ENCODE measurements at regions not wholly inside any gene's neighbourhood (a gene's known extent, or its start where the extent isn't known, plus 50 kb on each side); places are given as distances from the start of the nearest gene placed in this dataset.
A peak's percentile ranks its signal among the peaks of the same experiment; 100 is the strongest.
"Not testable (repeated sequence)": the region's sequence is repeated elsewhere in the genome, so short reads cannot be mapped to it uniquely, and the experiment has no call there.

DNA sequence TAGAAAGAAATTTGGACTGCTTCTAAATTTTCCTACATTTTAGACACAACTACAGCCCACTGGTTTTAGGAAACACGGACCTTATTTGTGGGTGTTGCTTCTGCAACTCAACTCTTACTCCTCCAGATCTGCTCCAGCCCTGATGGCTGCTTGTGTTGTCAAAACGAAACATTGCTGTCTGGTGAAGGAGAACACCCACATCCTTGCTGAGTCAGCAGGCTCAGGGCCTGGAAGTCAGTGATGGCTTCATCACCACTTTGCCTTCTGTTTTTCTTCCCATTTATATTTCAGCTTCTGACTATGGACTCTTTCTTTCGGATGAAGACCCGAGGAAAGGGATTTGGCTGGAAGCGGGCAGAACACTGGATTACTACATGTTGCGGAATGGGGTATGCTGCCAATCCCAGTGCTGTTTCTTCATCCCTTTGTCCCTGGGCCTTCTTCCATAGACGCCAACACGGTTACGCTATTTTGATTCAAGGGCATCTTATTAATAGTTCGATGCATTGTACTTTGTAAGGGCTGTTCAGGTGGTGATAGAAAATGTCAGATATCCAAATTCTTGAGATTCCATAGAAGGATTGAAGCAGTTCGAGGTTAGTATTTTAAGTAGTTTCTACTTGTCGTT lies 392.6 kb upstream of the TPM1 start:
- peak; percentile 57 for DNase-seq
- intact Hi-C loops (cut with DNase I), result loop anchor here (5.0 to 10.0 kb wide), 3 partner anchors 95 to 258 kb away; partner anchors contain the start of gene TLN2 (in 1 of the 2)
- peak; percentile 50 to 79 for ATAC-seq

DNA sequence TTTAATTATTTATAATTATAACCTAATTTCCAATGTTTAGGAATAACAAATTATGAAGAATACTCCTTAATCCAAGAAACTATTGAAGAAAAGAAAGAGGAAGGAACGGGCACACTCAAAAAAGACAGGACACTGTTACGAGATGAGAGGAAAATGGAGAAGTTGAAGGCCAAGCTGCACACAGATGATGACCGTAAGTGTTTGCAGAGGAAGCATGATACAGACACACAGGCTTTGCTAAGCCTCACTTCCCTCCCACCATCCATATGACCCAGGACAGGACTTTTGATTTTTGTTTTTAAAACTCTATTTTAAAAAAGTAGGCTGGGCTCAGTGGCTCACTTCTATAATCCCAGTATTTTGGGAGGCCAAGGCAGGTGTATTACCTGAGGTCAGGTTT lies 389.4 kb upstream of the TPM1 start:
- no peak for DNase-seq

DNA sequence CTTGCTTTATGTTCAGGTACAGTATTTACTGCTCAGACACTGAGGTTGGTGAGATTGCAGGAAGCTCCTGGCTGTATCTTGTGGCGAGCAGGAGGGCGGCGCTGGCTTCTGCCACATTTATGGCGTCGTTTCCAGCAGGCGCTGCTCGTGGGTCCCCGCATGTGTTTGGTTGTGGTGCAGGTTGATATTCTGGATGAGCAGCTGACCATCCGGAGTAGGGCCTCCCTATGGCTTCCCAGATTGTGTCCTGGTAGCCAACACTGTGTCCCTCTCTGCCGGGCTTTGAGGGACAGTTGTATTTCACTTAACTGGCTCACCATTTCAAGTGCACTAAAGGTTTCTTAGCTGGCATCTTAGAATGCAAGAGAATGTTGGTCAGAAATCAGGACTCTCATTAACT lies 386.5 kb upstream of the TPM1 start:
- intact Hi-C loops (cut with DNase I), result no loop called here
- DNase-seq, result no peak
- ATAC-seq, result no peak

More for the DNA sequence above, 389.4 kb upstream of the TPM1 start:
- intact Hi-C loops (cut with DNase I), result no loop called here
- peak in 1 of 2 donors; percentile 65 for ATAC-seq

DNA sequence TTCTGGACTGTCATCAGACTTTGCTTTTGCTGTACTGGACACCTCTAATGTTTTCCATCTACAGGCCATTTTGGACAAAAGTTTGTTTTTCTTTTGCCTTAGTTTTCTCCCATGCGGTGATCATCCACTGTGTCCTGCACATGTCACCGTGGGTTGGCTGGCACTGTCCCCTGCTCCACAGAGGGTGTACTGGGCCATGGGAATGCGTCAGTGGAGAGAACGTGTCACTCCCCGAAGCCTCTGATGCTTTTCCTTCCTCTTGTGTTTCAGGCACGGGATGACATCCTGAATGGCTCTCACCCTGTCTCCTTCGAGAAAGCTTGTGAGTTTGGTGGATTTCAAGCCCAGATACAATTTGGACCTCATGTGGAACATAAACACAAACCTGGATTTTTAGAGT lies 385.0 kb upstream of the TPM1 start:
- peak; percentile 44 to 77 for ATAC-seq
- DNase-seq; intact Hi-C loops (cut with DNase I): not testable (repeated sequence)

DNA sequence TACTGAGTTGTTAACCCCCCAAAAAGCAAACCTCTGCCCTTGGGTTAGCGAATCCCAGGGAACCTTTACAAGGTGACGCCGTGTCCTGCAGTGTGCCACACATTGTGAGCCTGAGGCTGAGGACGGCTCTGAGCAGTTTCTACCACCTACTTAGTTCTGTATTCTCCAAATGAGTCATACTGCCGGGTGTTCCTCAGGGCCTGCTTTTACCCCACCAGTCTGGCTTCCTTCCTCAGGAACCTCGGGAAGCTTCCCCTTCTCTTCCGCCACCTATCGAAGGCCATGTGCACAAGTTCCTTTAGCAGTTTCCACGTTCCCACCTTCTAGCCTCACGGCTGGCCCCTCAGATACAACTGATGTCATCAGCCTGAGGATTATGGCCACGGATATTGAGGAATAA lies 384.0 kb upstream of the TPM1 start:
- intact Hi-C loops (cut with DNase I), result no loop called here
- ATAC-seq (peak; percentile 57 to 91), DNase-seq (no peak)

DNA sequence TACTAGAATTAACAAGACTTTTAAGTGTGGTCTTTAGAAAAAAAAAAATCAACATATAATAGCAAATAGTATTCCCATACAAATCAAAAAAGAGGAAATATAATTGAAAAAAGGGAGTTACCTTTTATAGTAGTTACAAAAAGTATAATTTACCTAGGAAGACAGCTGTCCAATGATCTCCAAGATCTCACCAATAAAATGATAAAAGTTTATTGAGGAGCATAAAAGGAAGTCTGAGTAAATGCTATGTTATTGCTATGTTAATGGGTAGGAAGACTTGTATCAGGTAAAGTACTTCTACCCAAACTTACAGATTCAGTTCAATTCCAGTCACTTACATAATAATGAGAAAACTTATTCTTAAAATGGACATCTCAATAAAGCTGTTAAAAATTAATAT lies 379.0 kb upstream of the TPM1 start:
- DNase-seq (no peak), ATAC-seq (no peak)
- intact Hi-C loops (cut with DNase I), result no loop called here

DNA sequence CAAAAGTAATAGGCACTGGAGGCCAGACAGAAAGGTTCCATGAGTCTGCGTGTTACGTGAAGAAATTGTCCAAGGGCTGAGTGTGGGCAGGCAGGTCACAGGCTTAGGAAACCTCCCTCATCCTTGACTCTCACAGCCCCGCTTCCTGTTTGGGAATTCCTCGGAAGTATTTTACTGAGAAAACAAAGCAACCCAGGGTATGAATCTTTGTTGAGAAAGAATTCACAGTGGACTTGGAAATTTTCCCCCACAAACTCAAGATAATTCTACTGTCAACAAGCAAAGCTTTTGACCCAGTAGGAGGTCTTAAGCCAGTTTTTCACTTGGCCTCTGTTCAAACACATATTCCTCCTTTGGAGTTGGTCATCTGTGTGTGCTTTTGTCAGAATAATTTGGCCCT lies 377.1 kb upstream of the TPM1 start:
- ATAC-seq, result peak in 1 of 2 donors; percentile 44
- intact Hi-C loops (cut with DNase I), result no loop called here
- no peak for DNase-seq

DNA sequence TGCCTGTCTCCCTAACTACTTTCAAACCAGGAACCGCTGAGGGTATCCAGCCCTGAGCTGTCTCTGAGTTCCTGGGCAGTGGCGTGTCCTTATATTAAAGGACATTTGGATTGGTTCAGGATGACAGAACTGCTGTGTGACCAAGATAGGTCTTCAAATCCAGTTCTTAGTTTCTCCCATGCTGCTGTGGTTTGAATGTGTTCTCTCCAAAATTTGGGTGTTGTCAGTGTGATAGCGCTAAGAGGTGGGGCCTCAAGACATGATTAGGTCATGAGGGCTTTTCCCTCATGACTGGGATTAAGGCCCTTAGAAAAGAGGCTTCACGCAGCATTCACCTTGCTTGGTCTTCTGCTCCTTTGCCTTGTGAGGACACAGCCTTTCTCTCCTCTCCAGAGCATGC lies 376.5 kb upstream of the TPM1 start:
- ATAC-seq (no peak), DNase-seq (no peak)
- intact Hi-C loops (cut with DNase I), result no loop called here

DNA sequence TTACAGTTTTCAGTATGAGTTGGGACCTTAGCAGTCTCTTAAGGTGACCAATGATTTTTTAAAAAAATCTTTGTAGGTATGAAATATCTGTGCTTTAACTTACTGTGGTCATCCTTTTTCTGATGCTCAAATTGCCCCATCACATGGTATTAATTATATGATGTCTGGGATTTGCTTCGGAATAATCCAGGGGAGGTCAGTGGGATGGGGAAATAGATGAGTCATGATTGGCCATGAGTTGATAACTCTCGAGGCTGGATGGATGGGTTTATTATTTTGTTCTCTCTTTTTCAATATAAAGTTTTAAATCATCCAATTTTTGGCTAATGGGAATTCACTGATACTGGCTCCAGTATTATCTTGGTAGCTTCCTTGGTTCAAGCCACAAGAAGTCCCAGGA lies 370.3 kb upstream of the TPM1 start:
- no peak for DNase-seq
- intact Hi-C loops (cut with DNase I), result loop anchor here in 1 of 2 donors (10.0 kb wide), 1 partner anchor 53 kb away; no protein-coding TSS in a partner anchor
- no peak for ATAC-seq

DNA sequence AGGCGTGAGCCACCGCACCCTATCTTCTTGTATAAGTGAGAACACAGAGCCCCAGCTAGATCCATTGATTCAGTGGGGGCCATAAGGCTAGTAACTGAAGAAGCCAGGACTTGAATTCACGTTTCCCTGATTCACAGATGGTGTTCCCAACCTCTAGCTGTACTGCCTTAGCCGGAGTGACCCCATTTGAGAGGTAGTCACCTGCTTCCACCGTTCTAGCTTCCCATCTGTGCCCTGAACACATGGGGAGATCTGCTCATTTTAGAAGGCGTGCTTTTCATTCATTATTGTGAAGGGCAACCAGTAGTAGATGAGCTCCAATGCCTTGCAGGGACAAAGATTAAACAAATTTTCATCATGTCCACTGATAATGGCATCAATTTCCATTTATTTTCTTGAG lies 365.7 kb upstream of the TPM1 start:
- no peak for DNase-seq
- intact Hi-C loops (cut with DNase I), result loop anchor here in 1 of 2 donors (10.0 kb wide), 1 partner anchor 48 kb away; no protein-coding TSS in a partner anchor
- ATAC-seq, result no peak

DNA sequence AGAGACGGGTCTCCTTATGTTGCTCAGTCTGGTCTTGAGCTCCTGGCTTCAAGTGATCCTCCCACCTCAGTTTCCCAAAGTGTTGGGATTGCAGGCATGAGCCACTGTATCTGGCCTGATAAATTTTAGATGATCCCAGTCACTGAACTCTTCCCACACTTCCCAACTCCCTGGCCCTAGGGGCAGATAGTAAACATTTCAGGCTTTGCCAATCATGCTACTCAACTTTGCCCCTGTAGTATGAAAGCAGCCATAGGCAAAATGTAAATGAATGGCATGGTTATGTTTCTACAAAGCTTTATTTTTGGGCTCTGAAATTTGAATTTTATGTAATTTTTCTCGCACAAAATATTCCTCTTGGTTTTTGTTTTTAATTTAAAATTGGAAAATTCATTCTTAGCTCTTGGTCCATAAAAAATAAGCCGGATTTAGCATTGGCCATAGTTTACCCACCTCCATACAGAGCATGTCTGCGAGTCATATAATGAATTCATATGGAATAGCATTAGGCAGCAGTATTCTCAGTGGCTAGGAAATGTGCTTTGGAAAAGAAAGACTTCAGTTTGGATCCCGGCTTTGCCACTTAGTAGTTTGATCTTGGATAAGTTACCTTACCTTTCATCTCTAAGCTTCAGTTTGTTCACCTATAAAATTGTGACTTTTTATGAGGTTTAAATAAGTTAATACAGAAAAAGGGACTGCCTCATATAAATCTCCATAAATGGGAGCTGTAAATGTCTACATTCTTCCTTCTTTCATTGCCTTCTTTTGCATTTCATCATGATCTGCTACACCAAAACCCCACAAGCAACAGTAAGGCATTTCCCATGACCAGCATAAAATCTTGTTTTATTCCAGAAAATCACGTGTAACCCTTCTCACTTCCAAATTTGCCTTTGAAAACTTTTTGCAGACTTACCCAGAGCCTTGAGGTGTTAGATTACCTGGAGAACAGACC lies 360.3 kb upstream of the TPM1 start:
- intact Hi-C loops (cut with DNase I), result no loop called here
- DNase-seq, result no peak
- no peak for ATAC-seq

DNA sequence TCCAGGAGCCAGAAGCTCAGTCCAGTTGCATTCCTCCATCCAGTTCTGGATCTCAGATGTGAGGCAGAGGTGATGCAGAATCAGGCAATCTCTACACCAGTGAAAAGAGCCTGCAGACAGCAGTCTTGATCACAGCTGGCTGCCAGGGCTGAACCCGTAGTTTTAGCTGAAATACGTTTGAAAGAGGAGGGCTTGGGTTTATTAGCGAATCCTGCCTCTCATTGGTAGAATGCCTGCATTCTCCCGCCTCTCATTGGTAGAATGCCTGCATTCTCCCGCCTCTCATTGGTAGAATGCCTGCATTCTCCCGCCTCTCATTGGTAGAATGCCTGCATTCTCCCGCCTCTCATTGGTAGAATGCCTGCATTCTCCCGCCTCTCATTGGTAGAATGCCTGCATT lies 359.4 kb upstream of the TPM1 start:
- DNase-seq; ATAC-seq; intact Hi-C loops (cut with DNase I): not testable (repeated sequence)

DNA sequence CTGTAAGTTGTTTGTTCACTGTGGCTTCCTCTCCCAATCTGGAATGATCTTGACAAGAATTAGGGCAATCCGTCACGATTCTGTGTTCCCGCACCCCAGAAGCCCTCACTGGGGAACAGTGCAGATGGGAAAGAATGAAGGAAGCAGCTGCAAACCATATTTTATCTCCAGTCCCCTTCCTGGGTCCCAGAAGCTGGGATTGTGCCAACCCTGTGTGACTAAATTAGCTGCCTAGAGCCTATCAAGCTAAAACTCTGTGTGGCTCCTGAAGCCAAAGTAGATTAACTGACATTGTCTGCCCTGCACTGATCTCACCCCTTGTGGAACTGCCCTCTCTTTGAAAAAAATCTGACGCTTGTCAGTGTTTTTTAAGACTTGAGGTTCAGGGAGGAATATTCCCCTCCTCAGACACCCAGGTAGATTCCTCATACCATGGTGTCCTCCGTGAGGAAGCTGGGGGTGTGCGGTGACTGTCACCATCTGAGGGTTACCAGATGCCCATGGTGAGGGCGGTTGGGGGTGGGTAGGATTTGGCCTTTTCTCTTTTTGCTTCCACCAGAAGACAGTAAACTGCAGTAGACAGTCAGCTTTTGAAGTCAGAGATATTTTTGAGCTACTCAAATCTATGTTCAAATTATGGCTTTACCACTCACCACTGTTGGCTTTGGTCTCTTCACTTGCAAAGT lies 358.3 kb upstream of the TPM1 start:
- intact Hi-C loops (cut with DNase I), result no loop called here
- no peak for DNase-seq
- peak; percentile 62 to 65 for ATAC-seq

DNA sequence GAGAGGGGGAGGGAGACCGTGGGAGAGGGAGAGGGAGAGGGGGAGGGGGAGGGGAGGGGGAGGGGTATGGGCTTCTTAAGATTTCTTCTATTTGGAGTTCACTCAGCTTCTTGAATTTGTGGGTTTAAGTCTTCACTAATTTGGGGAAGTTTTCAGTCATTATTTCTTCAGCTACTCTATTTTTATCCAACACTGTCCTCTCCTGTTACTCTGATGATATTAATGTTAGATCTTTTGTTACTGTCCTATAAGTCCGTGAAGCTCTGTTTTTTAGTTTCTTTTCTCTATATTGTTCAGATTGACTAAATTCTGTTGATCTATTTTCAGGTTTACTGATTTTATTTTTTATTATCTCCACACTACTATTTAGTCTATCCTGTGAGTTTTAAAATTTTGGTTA lies 351.5 kb upstream of the TPM1 start:
- intact Hi-C loops (cut with DNase I), result no loop called here
- ATAC-seq (no peak), DNase-seq (no peak)

DNA sequence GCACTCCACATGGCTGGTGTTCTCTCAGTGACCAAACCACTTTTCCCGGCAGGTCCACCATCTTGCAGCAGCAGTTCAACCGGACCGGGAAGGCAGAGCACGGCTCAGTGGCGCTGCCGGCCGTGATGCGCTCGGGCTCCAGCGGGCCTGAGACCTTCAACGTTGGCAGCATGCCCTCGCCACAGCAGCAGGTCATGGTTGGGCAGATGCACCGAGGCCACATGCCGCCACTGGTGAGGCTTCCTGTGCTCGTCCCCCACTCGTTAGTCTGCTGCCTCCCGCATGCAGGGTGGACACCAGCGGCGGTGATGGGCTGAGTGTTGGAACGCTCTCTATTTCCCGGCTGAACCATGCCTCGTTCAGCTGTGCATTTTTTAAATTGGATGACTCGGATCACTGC lies 344.9 kb upstream of the TPM1 start:
- no peak for DNase-seq
- ATAC-seq, result no peak
- intact Hi-C loops (cut with DNase I), result no loop called here

DNA sequence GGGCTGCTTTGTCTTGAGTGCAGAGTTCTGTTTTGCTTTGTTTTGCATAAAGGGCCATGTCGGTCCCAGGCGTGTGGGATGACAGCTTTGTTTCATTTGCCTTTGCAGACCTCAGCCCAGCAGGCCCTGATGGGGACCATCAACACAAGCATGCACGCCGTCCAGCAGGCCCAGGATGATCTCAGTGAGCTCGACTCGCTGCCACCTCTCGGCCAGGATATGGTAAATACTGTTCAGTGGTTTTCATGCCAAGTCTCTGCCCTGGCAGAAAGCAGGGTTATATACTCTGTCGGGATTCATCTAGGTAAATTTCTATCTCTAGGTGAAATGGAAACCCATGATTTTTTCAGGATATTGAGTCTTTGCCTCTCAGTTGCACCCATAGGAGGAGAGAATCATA lies 343.9 kb upstream of the TPM1 start:
- ATAC-seq (peak in 1 of 2 donors; percentile 36), DNase-seq (no peak)
- intact Hi-C loops (cut with DNase I), result no loop called here

DNA sequence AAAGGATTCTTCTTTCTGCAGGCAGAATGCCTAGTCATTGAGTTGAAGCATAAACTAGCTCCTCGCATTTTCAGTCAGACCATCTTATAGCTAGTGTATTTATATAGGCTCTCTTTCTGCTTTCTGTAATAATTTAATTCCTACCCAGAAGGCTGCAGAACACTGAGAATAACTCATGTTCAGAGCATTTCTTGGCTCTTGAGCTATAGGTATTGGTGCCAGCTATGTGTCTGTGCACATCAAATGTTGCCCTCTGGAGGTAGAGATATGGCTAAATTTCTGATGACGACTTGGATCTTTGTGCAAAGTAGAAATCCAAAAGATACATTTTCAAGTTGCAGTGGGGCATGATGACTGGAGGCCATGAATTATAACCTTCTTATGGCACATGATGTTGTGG lies 336.2 kb upstream of the TPM1 start:
- intact Hi-C loops (cut with DNase I), result no loop called here
- ATAC-seq, result peak in 1 of 2 donors; percentile 47
- no peak for DNase-seq

DNA sequence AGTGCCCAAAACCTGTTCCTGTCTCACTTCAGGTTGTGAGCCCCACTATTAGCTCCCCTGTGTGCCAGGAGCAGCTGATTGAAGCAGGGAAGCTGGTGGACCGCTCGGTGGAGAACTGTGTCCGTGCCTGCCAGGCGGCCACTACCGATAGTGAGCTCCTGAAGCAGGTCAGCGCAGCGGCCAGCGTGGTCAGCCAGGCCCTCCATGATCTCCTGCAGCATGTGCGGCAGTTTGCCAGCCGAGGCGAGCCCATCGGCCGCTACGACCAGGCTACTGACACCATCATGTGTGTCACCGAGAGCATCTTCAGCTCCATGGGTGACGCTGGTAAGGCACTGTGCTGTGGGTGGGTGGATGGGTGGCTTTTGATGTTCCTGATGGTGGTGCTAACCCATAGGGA lies 334.1 kb upstream of the TPM1 start:
- DNase-seq, result no peak
- intact Hi-C loops (cut with DNase I), result no loop called here
- ATAC-seq, result no peak

DNA sequence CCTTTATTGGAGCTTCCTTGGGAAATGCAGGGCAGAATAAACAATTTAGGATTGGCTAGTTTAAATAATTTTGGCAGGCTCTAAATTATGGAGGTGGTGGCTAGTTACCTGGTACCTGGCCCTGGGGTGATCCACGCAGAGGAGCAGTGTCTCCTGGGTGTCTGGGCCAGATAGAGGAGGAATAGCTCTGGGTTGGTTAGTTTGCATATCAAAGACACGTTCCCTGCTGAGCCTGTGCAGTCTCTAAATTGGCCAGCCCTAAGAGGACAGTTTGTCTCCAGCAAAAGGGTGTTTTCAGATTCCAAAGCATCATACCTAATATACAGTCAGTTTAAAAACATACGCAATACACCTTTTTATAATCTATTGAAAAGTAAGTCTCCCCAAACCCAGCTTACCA lies 333.3 kb upstream of the TPM1 start:
- ATAC-seq (no peak), DNase-seq (no peak)
- intact Hi-C loops (cut with DNase I), result no loop called here
